Adrenal gland (tissue), 9 donors: ENCODE measurements at regions not wholly inside any gene's neighbourhood (a gene's known extent, or its start where the extent isn't known, plus 50 kb on each side); places are given as distances from the start of the nearest gene placed in this dataset.

Experiments used
- DNase-seq, 7 donors: peaks; one replicate each; pipeline ENCODE4 v3.0.0-alpha.2; 2019 to 2020
- H3K27ac ChIP-seq, 5 donors: fragments of 200-600 bp; sonication (generic) in 4 of 5; 1 replicate in 3 of 5; 2 replicates in 2 of 5; pipeline versions ENCODE4 v1.5.1 to v1.8.0; 2016 to 2020; ENCODE audit warnings: mild to moderate bottlenecking in 1 of 5
- H3K27me3 ChIP-seq: fragments of 200-600 bp; 2 replicates; pipeline ENCODE4 v1.8.0; 2021
- H3K36me3 ChIP-seq, 2 donors: fragments of 200-600 bp; replicated peaks in 1 of 2; 1 replicate in 1 of 2; 2 replicates in 1 of 2; pipeline versions ENCODE4 v1.5.1 to v1.8.0; 2018 to 2022
- H3K4me1 ChIP-seq, 2 donors: fragments of 200-600 bp; replicated peaks in 1 of 2; 1 replicate in 1 of 2; 2 replicates in 1 of 2; pipeline versions ENCODE4 v1.5.1 to v1.8.0; 2018 to 2021
- H3K4me3 ChIP-seq, 4 donors: fragments of 200-600 bp; sonication (generic) in 3 of 4; one replicate each; pipeline ENCODE4 v1.5.1; 2016 to 2018
- H3K9me3 ChIP-seq, 3 donors: fragments of 200-600 bp; sonication (generic) in 1 of 3; replicated peaks in 1 of 3; 1 replicate in 2 of 3; 2 replicates in 1 of 3; pipeline versions ENCODE4 v1.5.1 to v1.8.0; 2016 to 2021
- CTCF ChIP-seq, 6 experiments: fragments of 450-650 bp in 4 of 6; fragments of 200-600 bp in 2 of 6; sonication (generic) in 1 of 6; IDR thresholded peaks; 1 replicate in 5 of 6; 2 replicates in 1 of 6; pipeline versions ENCODE4 v1.5.1 to v1.8.0; 2016 to 2021; ENCODE audit warnings: antibody characterized with exemption in 6 of 6, mild to moderate bottlenecking in 2 of 6, moderate library complexity in 1 of 6
- POLR2A ChIP-seq, 2 donors: fragments of 450-650 bp; IDR thresholded peaks; one replicate each; pipeline ENCODE4 v1.6.1; 2017; ENCODE audit warnings: antibody characterized with exemption in 2 of 2, mild to moderate bottlenecking in 2 of 2, moderate library complexity in 1 of 2
- whole genome bisulfite sequencing, 4 donors: extraction: QIAGEN DNeasy Blood & Tissue Kit in 2 of 4; methylation state at CpG; one replicate each; pipeline versions ENCODE4 v1.1.5 to v1.1.7; 2013 to 2017; 5-methylcytosine and 5-hydroxymethylcytosine counted together
- intact Hi-C, 2 donors: fragments of 100-400 bp; cut with DNase I; formaldehyde crosslinking; loops; one replicate each; pipeline versions ENCODE4 v1.14.1 to v1.15.0; 2022 to 2023
- donor health status: healthy with polysubstance abuse.
- donor health status: Bipolar disorder and iron deficiency.
- donor health status: DM: yes; HTN: yes; CAD: no.
- donor health status: DM: no; HTN: no; CAD: no.
- donor health status: DM: no; HTN: no; CAD: no.

- TF ChIP-seq CTCF (IDR thresholded peaks at IDR 0.05): no peak
- no peak for TF ChIP-seq POLR2A (IDR thresholded peaks at IDR 0.05)
- Histone ChIP-seq H3K36me3 (no peaks in the 10 kb centered on the region), H3K9me3 (no peaks in the 10 kb centered on the region), H3K4me1 (peaks cover 0 to 7% of the 10 kb centered on the region in 2 donors), H3K27me3 (no peaks in the 10 kb centered on the region), H3K4me3 (no peak overlapping the region), H3K27ac (peak overlapping the region in 1 of 5 donors; percentile 4)
- WGBS, 4 donors: 48 to 62% (median 61%) methylated on average over 2 of the region's 2 CpGs
- intact Hi-C loops: no loop called here
- no peak for DNase-seq
These were observed 66.6 kb upstream of the PHYHIPL start for GRCh38 chr10:59109826-59110225.

GRCh38 chr10:59124187-59124586, 52.3 kb upstream of the PHYHIPL start:
- Histone ChIP-seq H3K27ac (no peak overlapping the region), H3K4me1 (peaks cover 0 to 3% of the 10 kb centered on the region in 2 donors), H3K4me3 (no peak overlapping the region), H3K36me3 (no peaks in the 10 kb centered on the region), H3K9me3 (peaks cover 0 to 4% (median 0%) of the 10 kb centered on the region in 3 donors), H3K27me3 (no peaks in the 10 kb centered on the region)
- no peak for DNase-seq
- TF ChIP-seq POLR2A (IDR thresholded peaks at IDR 0.05): no peak
- no peak for TF ChIP-seq CTCF (IDR thresholded peaks at IDR 0.05)
- WGBS, 4 donors: 90 to 94% (median 93%) methylated on average over 3 of the region's 3 CpGs
- intact Hi-C loops: no loop called here

- DNase-seq: no peak
- Histone ChIP-seq H3K36me3 (no peaks in the 10 kb centered on the region), H3K4me1 (peaks cover 0 to 3% of the 10 kb centered on the region in 2 donors), H3K4me3 (no peak overlapping the region), H3K27ac (no peak overlapping the region), H3K27me3 (no peaks in the 10 kb centered on the region), H3K9me3 (peaks cover 0 to 2% (median 0%) of the 10 kb centered on the region in 3 donors)
- intact Hi-C loops: no loop called here
- TF ChIP-seq POLR2A (IDR thresholded peaks at IDR 0.05) (no peak), CTCF (IDR thresholded peaks at IDR 0.05) (no peak)
These were observed 50.8 kb upstream of the PHYHIPL start for GRCh38 chr10:59125666-59126065.

GRCh38 chr10:59126261-59126660, 50.2 kb upstream of the PHYHIPL start:
- intact Hi-C loops: no loop called here
- no peak for TF ChIP-seq CTCF (IDR thresholded peaks at IDR 0.05)
- TF ChIP-seq POLR2A (IDR thresholded peaks at IDR 0.05): no peak
- Histone ChIP-seq H3K27ac (no peak overlapping the region), H3K4me1 (peaks cover 0 to 3% of the 10 kb centered on the region in 2 donors), H3K9me3 (no peaks in the 10 kb centered on the region), H3K27me3 (no peaks in the 10 kb centered on the region), H3K4me3 (no peak overlapping the region), H3K36me3 (no peaks in the 10 kb centered on the region)
- no peak for DNase-seq
- 64 to 73% (median 70%) methylated on average over 3 of the region's 3 CpGs for WGBS, 4 donors
